ENCODE measurements at regions not wholly inside any gene's neighbourhood (a gene's known extent, or its start where the extent isn't known, plus 50 kb on each side); places are given as distances from the start of the nearest gene placed in this dataset.

- Histone ChIP-seq H3K9ac (replicated peaks; ENCODE audit: extremely low read depth, insufficient read depth, low read length) (no peak overlapping the region), H2AFZ (ENCODE audit: low read depth, low read length) (no peak overlapping the region), H3K4me2 (ENCODE audit: insufficient read depth, low read length) (no peak overlapping the region), H3K27ac (ENCODE audit: insufficient read depth, low read depth, low read length) (no peak overlapping the region), H3K4me1 (ENCODE audit: control insufficient read depth, extremely low read depth, insufficient read depth, low read length) (no peaks in the 10 kb centered on the region), H3K9me3 (replicated peaks; ENCODE audit: control insufficient read depth, insufficient read depth, low read length) (no peaks in the 10 kb centered on the region), H3K79me2 (ENCODE audit: control insufficient read depth, insufficient read depth, low read length) (no peaks in the 10 kb centered on the region), H3K36me3 (ENCODE audit: control insufficient read depth in 2 of 2, extremely low read depth in 1 of 2, insufficient read depth in 2 of 2, low read length in 2 of 2) (no peaks in the 10 kb centered on the region), H3K27me3 (ENCODE audit: control insufficient read depth in 2 of 2, insufficient read depth in 2 of 2, low read length in 2 of 2) (no peaks in the 10 kb centered on the region), H3K9me1 (replicated peaks; ENCODE audit: control insufficient read depth, extremely low read depth, insufficient read depth, low read length) (no peaks in the 10 kb centered on the region), H3K4me3 (replicated peaks in 1 of 3; ENCODE audit: insufficient read depth in 1 of 3, low read depth in 1 of 3, low read length in 3 of 3) (no peak overlapping the region), H4K20me1 (replicated peaks; ENCODE audit: control insufficient read depth, extremely low read depth, insufficient read depth, low read length) (no peaks in the 10 kb centered on the region)
- TF ChIP-seq FOS (IDR thresholded peaks at IDR 0.05; ENCODE audit: borderline replicate concordance, insufficient read depth, low read length) (no peak), JUN (IDR thresholded peaks at IDR 0.05; ENCODE audit: borderline replicate concordance, insufficient read depth, insufficient read length, low read depth) (no peak), POLR2A (IDR thresholded peaks at IDR 0.05; ENCODE audit: low read depth, low read length) (no peak), MAX (IDR thresholded peaks at IDR 0.05; ENCODE audit: insufficient read depth, insufficient read length) (no peak), MYC (IDR thresholded peaks at IDR 0.05; ENCODE audit: low read depth, low read length) (no peak)
- FAIRE-seq (no peak), DNase-seq (ENCODE audit: low read depth, low spot score) (no peak)
- ChIA-PET POLR2A (no interaction called here), CTCF (no interaction called here)
- intact Hi-C loops (cut with micrococcal nuclease) (no loop called here), dilution Hi-C loops (cut with MboI; ENCODE audit: extremely low pct_ligation_motif_present, low sequenced_read_pairs) (no loop called here)
- no TSS peak for BruUV-seq (replicated peaks)
Measured at GRCh38 chr6:94424692-94425091, 1005.3 kb upstream of the EPHA7 start.

- Histone ChIP-seq H2AFZ (ENCODE audit: low read depth, low read length) (no peak overlapping the region), H3K79me2 (ENCODE audit: control insufficient read depth, insufficient read depth, low read length) (no peaks in the 10 kb centered on the region), H4K20me1 (replicated peaks; ENCODE audit: control insufficient read depth, extremely low read depth, insufficient read depth, low read length) (no peaks in the 10 kb centered on the region), H3K9me3 (replicated peaks; ENCODE audit: control insufficient read depth, insufficient read depth, low read length) (no peaks in the 10 kb centered on the region), H3K4me1 (ENCODE audit: control insufficient read depth, extremely low read depth, insufficient read depth, low read length) (no peaks in the 10 kb centered on the region), H3K4me2 (ENCODE audit: insufficient read depth, low read length) (no peak overlapping the region), H3K9ac (replicated peaks; ENCODE audit: extremely low read depth, insufficient read depth, low read length) (no peak overlapping the region), H3K9me1 (replicated peaks; ENCODE audit: control insufficient read depth, extremely low read depth, insufficient read depth, low read length) (no peaks in the 10 kb centered on the region), H3K4me3 (replicated peaks in 1 of 3; ENCODE audit: insufficient read depth in 1 of 3, low read depth in 1 of 3, low read length in 3 of 3) (no peak overlapping the region), H3K36me3 (ENCODE audit: control insufficient read depth in 2 of 2, extremely low read depth in 1 of 2, insufficient read depth in 2 of 2, low read length in 2 of 2) (no peaks in the 10 kb centered on the region), H3K27ac (ENCODE audit: insufficient read depth, low read depth, low read length) (no peak overlapping the region), H3K27me3 (ENCODE audit: control insufficient read depth in 2 of 2, insufficient read depth in 2 of 2, low read length in 2 of 2) (no peaks in the 10 kb centered on the region)
- intact Hi-C loops (cut with micrococcal nuclease) (no loop called here), dilution Hi-C loops (cut with MboI; ENCODE audit: extremely low pct_ligation_motif_present, low sequenced_read_pairs) (no loop called here)
- no TSS peak for BruUV-seq (replicated peaks)
- ChIA-PET CTCF (no interaction called here), POLR2A (no interaction called here)
- no peak for DNase-seq (ENCODE audit: low read depth, low spot score)
- TF ChIP-seq CTCF (IDR thresholded peaks at IDR 0.05; ENCODE audit: extremely low read depth in 1 of 2, insufficient read depth in 1 of 2, low read depth in 1 of 2, low read length in 2 of 2) (no peak), MYC (IDR thresholded peaks at IDR 0.05; ENCODE audit: low read depth, low read length) (no peak), GATA2 (IDR thresholded peaks at IDR 0.05; ENCODE audit: insufficient read depth, insufficient read length, low read depth, low read length) (no peak), POLR2A (IDR thresholded peaks at IDR 0.05; ENCODE audit: low read depth, low read length) (no peak), MAX (IDR thresholded peaks at IDR 0.05; ENCODE audit: insufficient read depth, insufficient read length) (no peak), POLR2AphosphoS5 (IDR thresholded peaks at IDR 0.05; ENCODE audit: insufficient read depth, low read depth, low read length) (no peak), EZH2 (IDR thresholded peaks at IDR 0.05; ENCODE audit: borderline replicate concordance, low read depth, low read length, severe bottlenecking) (no peak), JUN (IDR thresholded peaks at IDR 0.05; ENCODE audit: borderline replicate concordance, insufficient read depth, insufficient read length, low read depth) (no peak), FOS (IDR thresholded peaks at IDR 0.05; ENCODE audit: borderline replicate concordance, insufficient read depth, low read length) (no peak)
- FAIRE-seq, result no peak
Measured at GRCh38 chr6:94417363-94417762, 998.0 kb upstream of the EPHA7 start.
